Tibial nerve (tissue), 4 donors: ENCODE measurements at regions not wholly inside any gene's neighbourhood (a gene's known extent, or its start where the extent isn't known, plus 50 kb on each side); places are given as distances from the start of the nearest gene placed in this dataset.

ENCODE experiments used
- DNase-seq, 2 donors: peaks; one replicate each; pipeline ENCODE4 v3.0.0-alpha.2; 2019; ENCODE audit warnings: low spot score in 2 of 2
- H3K27ac ChIP-seq, 4 donors: fragments of 200-600 bp; sonication (generic) in 3 of 4; one replicate each; pipeline ENCODE4 v1.5.1; 2017 to 2019; ENCODE audit warnings: mild to moderate bottlenecking in 1 of 4
- H3K27me3 ChIP-seq, 2 donors: fragments of 200-600 bp; sonication (generic) in 1 of 2; one replicate each; pipeline versions ENCODE4 v1.5.1 to v1.6.0; 2017 to 2019
- H3K36me3 ChIP-seq, 3 donors: fragments of 200-600 bp; sonication (generic); one replicate each; pipeline ENCODE4 v1.5.1; 2018 to 2019
- H3K4me1 ChIP-seq, 4 donors: fragments of 200-600 bp; sonication (generic) in 3 of 4; one replicate each; pipeline ENCODE4 v1.5.1; 2017 to 2019
- H3K4me3 ChIP-seq, 4 donors: fragments of 200-600 bp; sonication (generic) in 3 of 4; one replicate each; pipeline ENCODE4 v1.5.1; 2017 to 2019; ENCODE audit warnings: mild to moderate bottlenecking in 1 of 4, moderate library complexity in 1 of 4
- H3K9me3 ChIP-seq, 4 donors: fragments of 200-600 bp; sonication (generic) in 3 of 4; one replicate each; pipeline ENCODE4 v1.5.1; 2017 to 2019
- CTCF ChIP-seq, 5 experiments: fragments of 200-600 bp in 3 of 5; fragments of 450-650 bp in 2 of 5; sonication (generic) in 3 of 5; IDR thresholded peaks; one replicate each; pipeline ENCODE4 v1.5.1; 2016 to 2019; ENCODE audit warnings: antibody characterized with exemption in 5 of 5, mild to moderate bottlenecking in 3 of 5, moderate library complexity in 2 of 5
- EP300 ChIP-seq, 2 donors: sonication (generic); formaldehyde crosslinking; IDR thresholded peaks; one replicate each; pipeline ENCODE4 v1.6.1; 2017; ENCODE audit warnings: antibody characterized with exemption in 2 of 2, mild to moderate bottlenecking in 1 of 2
- POLR2A ChIP-seq, 2 donors: fragments of 450-650 bp; IDR thresholded peaks; one replicate each; pipeline ENCODE4 v1.6.1; 2017; ENCODE audit warnings: antibody characterized with exemption in 2 of 2, mild to moderate bottlenecking in 2 of 2, moderate library complexity in 2 of 2
- WGBS, 2 donors: methylation state at CpG; one replicate each; pipeline ENCODE4 v1.1.5; 2018; 5-methylcytosine and 5-hydroxymethylcytosine counted together

- Histone ChIP-seq H3K27me3 (no peaks in the 10 kb centered on the region), H3K4me1 (no peaks in the 10 kb centered on the region), H3K36me3 (no peaks in the 10 kb centered on the region), H3K27ac (no peak overlapping the region), H3K9me3 (peaks cover 0 to 5% (median 0%) of the 10 kb centered on the region in 4 donors), H3K4me3 (no peak overlapping the region)
- no peak for DNase-seq
- TF ChIP-seq EP300 (IDR thresholded peaks at IDR 0.05) = no peak
- TF ChIP-seq CTCF (IDR thresholded peaks at IDR 0.05) = no peak
- no peak for TF ChIP-seq POLR2A (IDR thresholded peaks at IDR 0.05)
- WGBS, 2 donors = 83 to 89% methylated on average over 1 of the region's 1 CpG
Observed at GRCh38 chr13:79211377-79211776, 194.7 kb downstream of the RBM26 start.

- H3K27ac ChIP-seq = no peak overlapping the region
- no peaks in the 10 kb centered on the region for H3K9me3 ChIP-seq
- H3K4me3 ChIP-seq = no peak overlapping the region
- DNase-seq = no peak
- TF ChIP-seq CTCF (IDR thresholded peaks at IDR 0.05) (no peak), POLR2A (IDR thresholded peaks at IDR 0.05) (no peak), EP300 (IDR thresholded peaks at IDR 0.05) (no peak)
- H3K36me3 ChIP-seq = no peaks in the 10 kb centered on the region
- H3K4me1 ChIP-seq = no peaks in the 10 kb centered on the region
- no peaks in the 10 kb centered on the region for H3K27me3 ChIP-seq
- WGBS, 2 donors = 69 to 73% methylated on average over 2 of the region's 2 CpGs
Observed at GRCh38 chr13:79197933-79198332, 208.1 kb downstream of the RBM26 start.

GRCh38 chr13:79196843-79197242, 209.2 kb downstream of the RBM26 start:
- no peak for TF ChIP-seq POLR2A (IDR thresholded peaks at IDR 0.05)
- no peak for TF ChIP-seq EP300 (IDR thresholded peaks at IDR 0.05)
- TF ChIP-seq CTCF (IDR thresholded peaks at IDR 0.05) = no peak
- Histone ChIP-seq H3K36me3 (no peaks in the 10 kb centered on the region), H3K27ac (no peak overlapping the region), H3K27me3 (no peaks in the 10 kb centered on the region), H3K9me3 (no peaks in the 10 kb centered on the region), H3K4me3 (no peak overlapping the region), H3K4me1 (no peaks in the 10 kb centered on the region)
- DNase-seq = no peak
- 82 to 89% methylated on average over 3 of the region's 3 CpGs for WGBS, 2 donors

GRCh38 chr13:79196366-79196765, 209.7 kb downstream of the RBM26 start:
- Histone ChIP-seq H3K27ac (no peak overlapping the region), H3K36me3 (no peaks in the 10 kb centered on the region), H3K4me1 (no peaks in the 10 kb centered on the region), H3K4me3 (no peak overlapping the region), H3K9me3 (no peaks in the 10 kb centered on the region), H3K27me3 (no peaks in the 10 kb centered on the region)
- no peak for TF ChIP-seq POLR2A (IDR thresholded peaks at IDR 0.05)
- TF ChIP-seq EP300 (IDR thresholded peaks at IDR 0.05) = no peak
- TF ChIP-seq CTCF (IDR thresholded peaks at IDR 0.05) = no peak
- no peak for DNase-seq
- 87 to 93% methylated on average over 3 of the region's 3 CpGs for WGBS, 2 donors

- TF ChIP-seq EP300 (IDR thresholded peaks at IDR 0.05) = no peak
- no peak for TF ChIP-seq POLR2A (IDR thresholded peaks at IDR 0.05)
- TF ChIP-seq CTCF (IDR thresholded peaks at IDR 0.05) = no peak
Observed at GRCh38 chr13:79194727-79195126, 211.3 kb downstream of the RBM26 start.

More at GRCh38 chr13:79194727-79195126, 211.3 kb downstream of the RBM26 start:
- 83 to 90% methylated on average over 2 of the region's 2 CpGs for WGBS, 2 donors
- Histone ChIP-seq H3K27me3 (no peaks in the 10 kb centered on the region), H3K9me3 (no peaks in the 10 kb centered on the region), H3K4me1 (no peaks in the 10 kb centered on the region), H3K4me3 (no peak overlapping the region), H3K27ac (no peak overlapping the region), H3K36me3 (no peaks in the 10 kb centered on the region)
- DNase-seq = no peak
